OCI-LY7 (cell line): ENCODE measurements at regions not wholly inside any gene's neighbourhood (a gene's known extent, or its start where the extent isn't known, plus 50 kb on each side); places are given as distances from the start of the nearest gene placed in this dataset.

Experiments used
- BruUV-seq: library from RNA; stranded (reverse); fragments of 400-500 nt; replicated peaks from 2 replicates; lab custom pipeline; 2021; lab: Mats Ljungman, UMichigan
- CTCF ChIA-PET: fragments of 300-600 bp; sonication (Branson Sonifier 250); formaldehyde crosslinking; loops from one replicate; lab custom pipeline; 2022; ENCODE audit warnings: antibody characterized with exemption; ENCODE audit not compliant: unreplicated experiment; lab: Charles Lee
- POLR2A ChIA-PET: fragments of 300-600 bp; sonication (Branson Sonifier 250); formaldehyde crosslinking; loops from one replicate; lab custom pipeline; 2022; ENCODE audit warnings: antibody characterized with exemption; lab: Charles Lee
- DNase-seq: peaks from one replicate; pipeline ENCODE4 v3.0.0-alpha.2; 2015; ENCODE audit warnings: low spot score
- H2AFZ ChIP-seq: fragments of 200-600 bp; sonication (generic), shearing (Covaris generic); 2 replicates; pipeline ENCODE4 v1.6.1; 2014; ENCODE audit warnings: mild to moderate bottlenecking, antibody characterized with exemption, low read length, moderate library complexity
- H3K27ac ChIP-seq: fragments of 200-600 bp; sonication (generic); 2 replicates; pipeline ENCODE4 v1.5.1; 2014; ENCODE audit warnings: mixed run types, low read depth, mild to moderate bottlenecking, moderate library complexity, low read length, inconsistent platforms; ENCODE audit not compliant: poor library complexity, severe bottlenecking
- H3K36me3 ChIP-seq: fragments of 200-600 bp; sonication (generic); 2 replicates; pipeline ENCODE4 v1.6.1; 2014; ENCODE audit warnings: mild to moderate bottlenecking, antibody characterized with exemption, low read length, moderate library complexity, mixed read lengths; ENCODE audit not compliant: insufficient read depth
- H3K4me1 ChIP-seq: fragments of 200-600 bp; sonication (generic); 2 replicates; pipeline ENCODE4 v1.5.1; 2014; ENCODE audit warnings: mild to moderate bottlenecking, low read length; ENCODE audit not compliant: insufficient read depth, poor library complexity, severe bottlenecking
- H3K4me2 ChIP-seq: fragments of 200-600 bp; sonication (generic); 2 replicates; pipeline ENCODE4 v1.6.1; 2014; ENCODE audit warnings: mild to moderate bottlenecking, low read length
- H3K4me3 ChIP-seq: fragments of 200-600 bp; sonication (generic); 2 replicates; pipeline ENCODE4 v1.5.1; 2014; ENCODE audit warnings: mild to moderate bottlenecking, low read depth, low read length; ENCODE audit not compliant: poor library complexity, severe bottlenecking
- H3K79me2 ChIP-seq: fragments of 200-600 bp; sonication (generic); 2 replicates; pipeline ENCODE4 v1.6.1; 2016; ENCODE audit warnings: low read depth, mild to moderate bottlenecking, low read length, moderate library complexity, mixed read lengths; ENCODE audit not compliant: insufficient read depth
- H3K9me2 ChIP-seq: fragments of 200-600 bp; sonication (generic); 2 replicates; pipeline ENCODE4 v1.6.1; 2016; ENCODE audit warnings: mild to moderate bottlenecking, low read length, mixed read lengths; ENCODE audit not compliant: insufficient read depth
- H3K9me3 ChIP-seq: fragments of 200-600 bp; sonication (generic); 2 replicates; pipeline ENCODE4 v1.6.1; 2014; ENCODE audit warnings: mild to moderate bottlenecking, mixed run types, low read length, mixed read lengths
- H4K20me1 ChIP-seq: fragments of 200-600 bp; sonication (generic); 2 replicates; pipeline ENCODE4 v1.6.1; 2014; ENCODE audit warnings: mild to moderate bottlenecking, antibody characterized with exemption, low read length, moderate library complexity, mixed read lengths; ENCODE audit not compliant: insufficient read depth
- EZH2phosphoT487 ChIP-seq: fragments of 200-600 bp; sonication (generic); IDR thresholded peaks from 2 replicates; pipeline ENCODE4 v1.6.1; 2018; ENCODE audit warnings: low read depth, borderline replicate concordance, mild to moderate bottlenecking, mixed run types, antibody characterized with exemption, low read length, moderate library complexity, mixed read lengths
- intact Hi-C: fragments of 100-400 bp; cut with micrococcal nuclease; formaldehyde crosslinking; loops from one replicate; pipeline ENCODE4 v1.10.0; 2022; ENCODE audit not compliant: unreplicated experiment
- TF ChIP-seq, protein P1 (sequence below): fragments of 200-600 bp; sonication (generic); conservative IDR thresholded peaks from 2 replicates; pipeline ENCODE4 v1.5.1; 2014; ENCODE audit warnings: mild to moderate bottlenecking, antibody characterized with exemption, low read length, moderate library complexity, mixed read lengths

DNA sequence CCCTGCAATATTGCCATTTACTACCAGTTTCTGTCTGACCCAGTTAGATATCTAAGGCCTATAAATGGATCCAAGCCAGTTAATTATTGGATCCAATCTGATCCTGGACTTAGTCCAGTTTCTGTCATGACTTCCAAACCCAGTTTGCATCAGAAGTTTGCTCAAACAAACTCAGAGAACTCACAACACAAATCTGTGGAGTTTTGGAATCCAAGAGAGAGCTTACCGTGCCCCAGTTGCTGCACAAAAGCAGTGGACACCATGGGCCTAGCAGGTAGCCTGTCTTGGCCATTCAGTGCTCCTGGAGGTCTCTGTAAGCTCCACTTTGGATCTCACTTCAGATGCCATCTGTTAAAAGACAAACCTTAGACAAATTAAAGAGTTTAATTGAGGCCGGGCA is 174.5 kb downstream of the AASDH start:
- Histone ChIP-seq H3K36me3 (peaks cover 3% of the 10 kb centered on the region; the same call in 1 of the 2 replicates), H3K27ac (no peak overlapping the region), H3K9me2 (no peaks in the 10 kb centered on the region), H3K79me2 (no peaks in the 10 kb centered on the region), H3K4me3 (no peak overlapping the region), H3K4me1 (no peaks in the 10 kb centered on the region), H3K9me3 (peaks cover 23% of the 10 kb centered on the region; the same call in 1 of the 2 replicates), H2AFZ (no peak overlapping the region), H4K20me1 (no peaks in the 10 kb centered on the region), H3K4me2 (no peak overlapping the region)
- no peak for TF ChIP-seq EZH2phosphoT487
- TF ChIP-seq, protein P1, sequence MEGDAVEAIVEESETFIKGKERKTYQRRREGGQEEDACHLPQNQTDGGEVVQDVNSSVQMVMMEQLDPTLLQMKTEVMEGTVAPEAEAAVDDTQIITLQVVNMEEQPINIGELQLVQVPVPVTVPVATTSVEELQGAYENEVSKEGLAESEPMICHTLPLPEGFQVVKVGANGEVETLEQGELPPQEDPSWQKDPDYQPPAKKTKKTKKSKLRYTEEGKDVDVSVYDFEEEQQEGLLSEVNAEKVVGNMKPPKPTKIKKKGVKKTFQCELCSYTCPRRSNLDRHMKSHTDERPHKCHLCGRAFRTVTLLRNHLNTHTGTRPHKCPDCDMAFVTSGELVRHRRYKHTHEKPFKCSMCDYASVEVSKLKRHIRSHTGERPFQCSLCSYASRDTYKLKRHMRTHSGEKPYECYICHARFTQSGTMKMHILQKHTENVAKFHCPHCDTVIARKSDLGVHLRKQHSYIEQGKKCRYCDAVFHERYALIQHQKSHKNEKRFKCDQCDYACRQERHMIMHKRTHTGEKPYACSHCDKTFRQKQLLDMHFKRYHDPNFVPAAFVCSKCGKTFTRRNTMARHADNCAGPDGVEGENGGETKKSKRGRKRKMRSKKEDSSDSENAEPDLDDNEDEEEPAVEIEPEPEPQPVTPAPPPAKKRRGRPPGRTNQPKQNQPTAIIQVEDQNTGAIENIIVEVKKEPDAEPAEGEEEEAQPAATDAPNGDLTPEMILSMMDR: no peak
- ChIA-PET POLR2A (no interaction called here), CTCF (interaction anchor here (0.6 kb wide), 1 partner anchor 519 kb away, joined by 3 read pairs; no protein-coding TSS in a partner anchor)
- intact Hi-C loops: no loop called here
- BruUV-seq: no TSS peak
- no peak for DNase-seq

DNA sequence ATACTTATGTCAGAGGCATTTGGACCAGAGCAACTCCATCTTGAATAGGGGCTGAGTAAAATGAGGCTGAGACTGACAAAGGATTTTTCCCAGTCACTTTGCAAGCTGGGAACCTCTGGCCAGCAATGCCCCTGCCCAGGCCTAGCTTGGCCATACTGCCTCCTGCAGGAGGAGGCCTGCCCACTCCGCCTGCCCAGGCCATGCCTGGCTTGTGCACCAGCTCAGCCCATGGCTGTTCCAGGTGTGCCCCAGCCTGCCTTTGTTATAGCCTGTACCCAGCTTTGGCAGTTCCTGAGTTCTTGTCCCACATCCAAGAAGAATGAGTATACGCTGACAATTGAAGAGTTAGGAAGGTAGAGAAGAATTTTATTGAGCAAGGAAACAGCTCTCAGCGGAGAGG is 176.1 kb downstream of the AASDH start:
- peaks cover 3% of the 10 kb centered on the region; the same call in 1 of the 2 replicates for H3K36me3 ChIP-seq
- DNase-seq: no peak
- BruUV-seq: no TSS peak
- H4K20me1 ChIP-seq: no peaks in the 10 kb centered on the region
- no peak overlapping the region for H3K4me2 ChIP-seq
- ChIA-PET CTCF (no interaction called here), POLR2A (no interaction called here)
- no peak overlapping the region for H3K27ac ChIP-seq
- no peak overlapping the region for H2AFZ ChIP-seq
- H3K4me1 ChIP-seq: no peaks in the 10 kb centered on the region
- no peaks in the 10 kb centered on the region for H3K79me2 ChIP-seq
- peaks cover 23% of the 10 kb centered on the region; the same call in 1 of the 2 replicates for H3K9me3 ChIP-seq
- intact Hi-C loops: no loop called here
- no peaks in the 10 kb centered on the region for H3K9me2 ChIP-seq
- TF ChIP-seq, protein P1: no peak
- no peak for TF ChIP-seq EZH2phosphoT487
- no peak overlapping the region for H3K4me3 ChIP-seq

DNA sequence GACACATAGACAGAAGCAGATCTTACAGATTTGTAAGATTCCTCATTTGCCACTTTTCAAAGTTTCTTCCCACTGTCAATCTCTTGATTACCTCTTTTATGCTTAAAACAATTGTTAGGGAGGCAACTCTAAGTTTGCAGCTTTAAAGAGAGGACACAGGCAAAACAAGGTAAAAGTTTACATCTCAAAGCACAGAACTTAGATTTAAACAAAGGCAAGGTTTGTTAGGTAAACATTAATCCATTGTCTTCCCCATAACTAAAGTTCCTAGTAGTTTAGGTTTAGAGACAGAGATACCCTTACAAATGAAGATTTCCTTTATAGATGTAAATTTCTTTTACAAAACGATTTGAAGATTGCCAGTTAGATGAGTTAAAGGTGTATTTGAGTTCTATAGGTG is 176.9 kb downstream of the AASDH start:
- no peak overlapping the region for H3K27ac ChIP-seq
- intact Hi-C loops: no loop called here
- ChIA-PET POLR2A (interaction anchor here (0.5 to 0.9 kb wide), 2 partner anchors 9 to 108 kb away, joined by 3 read pairs; no protein-coding TSS in a partner anchor), CTCF (no interaction called here)
- no TSS peak for BruUV-seq
- DNase-seq: no peak
- H3K4me1 ChIP-seq: no peaks in the 10 kb centered on the region
- peaks cover 3% of the 10 kb centered on the region; the same call in 1 of the 2 replicates for H3K36me3 ChIP-seq
- H3K4me3 ChIP-seq: no peak overlapping the region
- peaks cover 23% of the 10 kb centered on the region; the same call in 1 of the 2 replicates for H3K9me3 ChIP-seq
- H3K9me2 ChIP-seq: no peaks in the 10 kb centered on the region
- no peak overlapping the region for H3K4me2 ChIP-seq
- H3K79me2 ChIP-seq: no peaks in the 10 kb centered on the region
- no peaks in the 10 kb centered on the region for H4K20me1 ChIP-seq
- TF ChIP-seq, protein P1: no peak
- no peak for TF ChIP-seq EZH2phosphoT487
- H2AFZ ChIP-seq: no peak overlapping the region
